WTC11 (cell line): ENCODE measurements at regions not wholly inside any gene's neighbourhood (a gene's known extent, or its start where the extent isn't known, plus 50 kb on each side); places are given as distances from the start of the nearest gene placed in this dataset.

ENCODE experiments used
- AR ChIP-seq: fragments of 250-450 bp; sonication (Bioruptor Pico); IDR thresholded peaks from 2 replicates; pipeline ENCODE4 v1.9.0; 2021; ENCODE audit warnings: mild to moderate bottlenecking
- CBFB ChIP-seq: sonication (generic); formaldehyde crosslinking; IDR thresholded peaks from 2 replicates; pipeline ENCODE4 v1.8.1; 2022; ENCODE audit warnings: mild to moderate bottlenecking, low read depth, missing genetic modification reagents
- CTCF ChIP-seq: fragments of 200-600 bp; IDR thresholded peaks from 2 replicates; pipeline ENCODE4 v1.8.0; 2022; ENCODE audit warnings: antibody characterized with exemption
- IRF2 ChIP-seq: sonication (generic); formaldehyde crosslinking; IDR thresholded peaks from 2 replicates; pipeline ENCODE4 v1.8.0; 2022; ENCODE audit warnings: low read depth, missing genetic modification reagents, borderline replicate concordance
- NFATC4 ChIP-seq: fragments of 250-450 bp; sonication (Bioruptor Pico); IDR thresholded peaks from 2 replicates; pipeline ENCODE4 v1.9.0; 2021; ENCODE audit warnings: mild to moderate bottlenecking
- NR2C2 ChIP-seq: sonication (generic); formaldehyde crosslinking; IDR thresholded peaks from 2 replicates; pipeline ENCODE4 v1.8.0; 2022; ENCODE audit warnings: mild to moderate bottlenecking, missing genetic modification reagents

- TF ChIP-seq CBFB (CRISPR knock-in tag) = no peak
- no peak for TF ChIP-seq CTCF
- no peak for TF ChIP-seq IRF2
- TF ChIP-seq NFATC4 (CRISPR knock-in tag) = no peak
- no peak for TF ChIP-seq AR
- no peak for TF ChIP-seq NR2C2
These were observed 316.3 kb upstream of the POU5F2 start for GRCh38 chr5:94057655-94058054.
